GM12865 (cell line): ENCODE measurements at regions not wholly inside any gene's neighbourhood (a gene's known extent, or its start where the extent isn't known, plus 50 kb on each side); places are given as distances from the start of the nearest gene placed in this dataset.

Source experiments
- DNase-seq: peaks from one replicate; pipeline ENCODE4 v3.0.0; 2010; ENCODE audit warnings: low read depth
- H3K4me3 ChIP-seq: 2 replicates; pipeline ENCODE4 v1.5.1; 2011; ENCODE audit warnings: mild to moderate bottlenecking, low read depth, low read length, control low read depth
- TF ChIP-seq, protein P1 (sequence below): IDR thresholded peaks from 2 replicates; pipeline ENCODE4 v1.5.1; 2011; ENCODE audit warnings: low read length, control low read depth, low read depth, inconsistent platforms; ENCODE audit not compliant: insufficient read depth; ENCODE audit errors: missing control alignments

DNA sequence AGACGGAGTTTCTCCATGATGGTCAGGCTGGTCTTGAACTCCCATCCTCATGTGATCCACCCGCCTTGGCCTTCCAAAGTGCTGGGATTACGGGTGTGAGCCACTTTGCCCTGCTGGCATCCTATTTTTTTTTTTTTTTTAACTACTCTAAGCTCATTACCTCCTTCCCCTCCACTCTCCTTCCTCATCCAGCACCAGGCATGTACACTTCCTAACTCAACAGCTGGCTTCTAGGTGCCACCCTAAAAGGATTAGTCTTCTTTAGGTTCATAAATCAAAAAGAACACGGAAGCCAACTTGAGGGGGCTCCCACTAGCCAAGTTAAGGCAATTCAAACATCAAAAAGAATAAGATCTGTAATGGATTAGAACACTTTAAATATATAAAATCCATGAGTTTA lies 70.6 kb upstream of the TEX51 start:
- H3K4me3 ChIP-seq: no peak overlapping the region
- DNase-seq: no peak
- TF ChIP-seq, protein P1, sequence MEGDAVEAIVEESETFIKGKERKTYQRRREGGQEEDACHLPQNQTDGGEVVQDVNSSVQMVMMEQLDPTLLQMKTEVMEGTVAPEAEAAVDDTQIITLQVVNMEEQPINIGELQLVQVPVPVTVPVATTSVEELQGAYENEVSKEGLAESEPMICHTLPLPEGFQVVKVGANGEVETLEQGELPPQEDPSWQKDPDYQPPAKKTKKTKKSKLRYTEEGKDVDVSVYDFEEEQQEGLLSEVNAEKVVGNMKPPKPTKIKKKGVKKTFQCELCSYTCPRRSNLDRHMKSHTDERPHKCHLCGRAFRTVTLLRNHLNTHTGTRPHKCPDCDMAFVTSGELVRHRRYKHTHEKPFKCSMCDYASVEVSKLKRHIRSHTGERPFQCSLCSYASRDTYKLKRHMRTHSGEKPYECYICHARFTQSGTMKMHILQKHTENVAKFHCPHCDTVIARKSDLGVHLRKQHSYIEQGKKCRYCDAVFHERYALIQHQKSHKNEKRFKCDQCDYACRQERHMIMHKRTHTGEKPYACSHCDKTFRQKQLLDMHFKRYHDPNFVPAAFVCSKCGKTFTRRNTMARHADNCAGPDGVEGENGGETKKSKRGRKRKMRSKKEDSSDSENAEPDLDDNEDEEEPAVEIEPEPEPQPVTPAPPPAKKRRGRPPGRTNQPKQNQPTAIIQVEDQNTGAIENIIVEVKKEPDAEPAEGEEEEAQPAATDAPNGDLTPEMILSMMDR: no peak

DNA sequence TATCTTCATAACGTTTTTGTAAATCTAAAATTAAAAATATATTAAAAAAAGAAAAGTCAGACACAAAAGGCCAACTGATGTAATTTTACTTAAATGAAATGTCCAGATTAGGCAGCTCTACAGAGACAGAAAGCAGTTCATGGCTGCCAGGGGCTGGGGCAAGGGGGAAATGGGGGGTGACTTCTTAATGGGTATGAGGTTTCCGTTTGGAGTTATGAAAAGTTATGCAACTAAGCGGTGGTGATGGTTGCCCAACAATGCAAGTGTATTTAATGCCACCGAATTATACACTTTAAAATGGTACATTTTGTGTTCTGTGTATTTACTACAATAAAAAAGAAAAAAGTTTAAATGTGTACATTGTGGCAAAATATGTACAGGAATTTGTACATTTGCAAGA lies 70.2 kb upstream of the TEX51 start:
- no peak for DNase-seq
- TF ChIP-seq, protein P1: no peak
- H3K4me3 ChIP-seq: no peak overlapping the region

DNA sequence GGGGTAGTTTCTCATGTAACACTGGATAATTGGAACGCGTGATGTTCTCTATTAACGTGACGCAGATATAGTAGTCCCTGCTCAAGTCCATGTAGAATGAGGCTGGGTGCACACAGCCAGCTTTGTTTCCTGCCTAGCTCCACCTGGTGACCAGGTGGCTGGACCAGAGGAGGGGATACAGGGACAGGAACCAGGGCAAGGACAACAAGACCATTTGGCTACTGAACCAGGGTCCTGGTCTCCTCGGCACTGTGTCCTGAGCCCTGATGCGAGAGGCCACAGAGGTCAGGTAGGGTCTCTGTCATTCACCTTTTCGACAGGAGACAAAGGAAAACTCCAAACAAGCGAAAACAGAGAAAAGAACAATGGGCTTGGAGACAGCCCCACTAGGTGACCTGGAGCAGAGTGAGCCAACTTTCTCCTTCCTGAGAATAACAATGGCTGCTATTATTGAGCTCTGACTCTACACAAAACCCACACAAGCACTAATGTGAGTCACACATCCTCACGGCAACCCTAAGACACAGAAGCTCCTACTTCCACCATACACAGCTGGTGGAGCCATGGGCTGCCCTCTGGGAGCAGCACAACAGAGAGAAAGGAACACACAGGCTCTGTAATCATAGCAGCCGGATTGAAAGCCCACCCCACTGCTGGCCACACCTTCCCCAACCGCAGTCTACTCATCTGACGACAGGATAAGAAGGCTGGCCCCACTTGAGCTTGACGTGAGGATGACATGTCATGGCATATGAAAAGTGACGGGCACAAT lies 67.3 kb upstream of the TEX51 start:
- TF ChIP-seq, protein P1: no peak
- no peak for DNase-seq

DNA sequence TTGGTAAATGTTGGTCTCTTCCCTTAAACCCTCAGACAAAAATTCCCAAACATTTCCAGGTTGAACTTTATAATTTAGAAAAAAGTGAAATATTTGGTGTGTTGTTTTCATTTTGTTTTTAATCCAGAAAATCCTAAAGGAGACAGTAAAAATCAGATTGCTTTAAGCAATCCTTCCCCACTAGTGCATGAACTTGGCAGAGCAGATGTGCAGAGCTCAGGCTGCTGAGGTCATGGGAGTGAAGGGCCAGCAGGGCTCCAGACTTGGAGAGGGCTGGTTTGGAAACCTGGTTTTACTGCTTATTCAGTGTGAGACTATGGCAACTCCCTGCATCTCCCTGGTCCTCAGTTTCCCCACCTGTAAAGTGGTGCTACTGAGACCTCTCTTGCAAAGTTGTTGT lies 66.7 kb upstream of the TEX51 start:
- H3K4me3 ChIP-seq: no peak overlapping the region
- no peak for DNase-seq
- TF ChIP-seq, protein P1: no peak

More for the DNA sequence above, 67.3 kb upstream of the TEX51 start:
- H3K4me3 ChIP-seq: no peak overlapping the region

DNA sequence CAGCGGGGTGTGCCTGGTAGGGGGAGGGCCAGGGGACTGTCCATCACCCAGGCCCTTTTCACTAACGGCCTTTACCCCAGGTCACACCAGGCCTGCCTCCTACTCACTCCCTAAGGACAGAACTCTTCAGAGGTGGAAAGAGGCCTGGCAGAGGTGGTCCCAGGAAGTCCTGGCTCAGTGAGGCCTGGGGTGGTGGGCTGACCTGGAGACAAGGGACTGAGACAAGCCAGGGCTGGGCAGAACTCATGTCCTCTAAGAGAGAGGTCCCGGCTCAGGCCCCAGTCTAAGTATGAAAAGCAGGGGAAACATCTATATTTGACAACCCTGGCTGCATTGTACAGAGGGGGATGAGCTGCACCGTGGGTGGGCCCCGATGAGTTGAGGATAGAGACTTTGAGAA lies 65.9 kb upstream of the TEX51 start:
- TF ChIP-seq, protein P1: no peak
- no peak overlapping the region for H3K4me3 ChIP-seq
- DNase-seq: no peak

DNA sequence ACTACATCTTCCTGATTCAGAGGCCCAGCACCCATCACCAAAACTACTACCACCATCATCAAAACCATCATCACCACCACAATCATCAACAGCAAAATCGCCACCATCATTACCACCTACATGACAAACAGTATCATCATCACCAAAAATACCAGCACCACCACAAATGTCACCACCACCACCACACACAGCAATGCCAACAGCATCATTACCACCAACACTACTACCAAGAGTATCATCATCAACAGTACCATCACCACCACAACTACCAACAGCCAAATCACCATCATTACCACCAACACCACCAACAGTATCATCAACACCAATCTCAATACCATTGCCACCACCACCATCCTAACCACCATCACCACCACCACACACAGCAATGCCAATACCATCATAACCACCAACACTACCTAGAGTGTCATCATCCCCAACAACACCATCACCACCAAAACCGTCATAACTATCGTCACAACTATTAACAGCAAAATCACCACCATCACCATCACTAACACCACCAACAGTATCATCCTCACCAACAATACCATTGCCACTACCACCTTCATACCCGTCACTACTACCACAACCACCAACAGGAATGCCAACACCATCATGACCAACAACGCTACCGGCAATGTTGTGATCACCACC lies 64.6 kb upstream of the TEX51 start:
- H3K4me3 ChIP-seq: no peak overlapping the region
- TF ChIP-seq, protein P1: no peak
- no peak for DNase-seq
